NB4 (cell line): ENCODE measurements at regions not wholly inside any gene's neighbourhood (a gene's known extent, or its start where the extent isn't known, plus 50 kb on each side); places are given as distances from the start of the nearest gene placed in this dataset.

Source experiments
- DNase-seq: peaks from one replicate; pipeline ENCODE4 v3.0.0; 2010; ENCODE audit warnings: low read depth
- H3K4me3 ChIP-seq: one replicate; pipeline ENCODE4 v1.5.1; 2011; ENCODE audit warnings: mild to moderate bottlenecking, low read depth, low read length, moderate library complexity
- CTCF ChIP-seq: IDR thresholded peaks from one replicate; pipeline ENCODE4 v1.5.1; 2012; ENCODE audit warnings: low read depth, low read length
- MYC ChIP-seq: IDR thresholded peaks from 2 replicates; pipeline ENCODE4 v1.6.1; 2011; ENCODE audit warnings: low read depth, low read length
- POLR2A ChIP-seq: IDR thresholded peaks from 2 replicates; pipeline ENCODE4 v1.6.1; 2011; ENCODE audit warnings: mild to moderate bottlenecking; ENCODE audit not compliant: insufficient read length; ENCODE audit errors: extremely low read depth
- TF ChIP-seq, protein P1 (sequence below): IDR thresholded peaks from 2 replicates; pipeline ENCODE4 v1.6.1; 2011; ENCODE audit warnings: low read depth, low read length

DNA sequence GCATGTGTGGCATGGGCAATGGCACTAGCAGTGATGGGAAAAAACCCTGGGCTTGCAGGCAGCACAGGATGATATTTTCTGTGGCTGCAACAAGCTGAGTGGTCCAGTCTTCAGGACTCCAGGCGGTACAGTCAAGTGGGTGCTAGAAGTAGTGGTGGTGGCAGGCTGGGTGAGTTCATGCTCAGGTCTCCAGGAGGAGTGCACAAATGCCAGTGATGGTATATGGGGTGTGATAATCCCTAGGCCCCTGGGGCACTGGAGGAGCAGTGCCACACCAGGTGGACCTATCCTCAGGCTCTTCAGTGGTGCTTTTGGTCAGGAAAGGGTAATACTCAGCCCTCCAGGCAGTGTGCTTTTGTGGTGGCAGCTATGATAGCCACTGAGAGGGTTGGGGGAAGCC is 496.4 kb downstream of the PRR16 start:
- no peak for DNase-seq
- H3K4me3 ChIP-seq: no peak overlapping the region
- TF ChIP-seq MYC: no peak

GRCh38 chr5:120967366-120967765 is 503.3 kb downstream of the PRR16 start:
- TF ChIP-seq, protein P1, sequence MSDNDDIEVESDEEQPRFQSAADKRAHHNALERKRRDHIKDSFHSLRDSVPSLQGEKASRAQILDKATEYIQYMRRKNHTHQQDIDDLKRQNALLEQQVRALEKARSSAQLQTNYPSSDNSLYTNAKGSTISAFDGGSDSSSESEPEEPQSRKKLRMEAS: no peak
- TF ChIP-seq CTCF (no peak), MYC (no peak), POLR2A (no peak)
- no peak overlapping the region for H3K4me3 ChIP-seq
- no peak for DNase-seq

- no peak for TF ChIP-seq POLR2A
- no peak for TF ChIP-seq MYC
- TF ChIP-seq, protein P1: no peak
- TF ChIP-seq CTCF: no peak
- no peak for DNase-seq
- H3K4me3 ChIP-seq: no peak overlapping the region
These were observed 510.6 kb downstream of the PRR16 start for GRCh38 chr5:120974690-120975089.

DNA sequence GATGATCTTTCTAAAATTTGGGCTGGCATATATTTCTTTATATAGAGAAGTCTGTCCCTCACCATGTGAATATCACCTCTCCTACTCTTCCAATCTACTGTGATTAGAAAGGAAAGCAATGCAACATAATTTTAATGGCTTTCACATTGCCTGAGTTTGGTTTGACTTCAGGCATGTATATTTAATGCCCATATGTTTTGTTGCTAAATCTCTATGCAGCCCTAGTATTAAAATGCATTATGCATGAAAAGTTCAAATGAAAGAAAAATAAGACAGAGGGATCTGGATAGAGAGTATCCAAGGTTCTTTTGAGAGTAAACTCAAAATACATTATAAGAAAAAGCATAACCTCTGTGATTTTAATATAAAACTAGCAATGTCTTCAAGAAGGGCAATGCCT is 518.3 kb downstream of the PRR16 start:
- TF ChIP-seq CTCF (no peak), POLR2A (no peak)
- TF ChIP-seq, protein P1: no peak
- H3K4me3 ChIP-seq: no peak overlapping the region
- DNase-seq: no peak

GRCh38 chr5:120985526-120985925 is 521.4 kb downstream of the PRR16 start:
- H3K4me3 ChIP-seq: no peak overlapping the region
- no peak for DNase-seq
- TF ChIP-seq CTCF: no peak
- TF ChIP-seq MYC: no peak
- TF ChIP-seq, protein P1: no peak

- DNase-seq: peak; percentile 3
- TF ChIP-seq POLR2A (no peak), CTCF (no peak), MYC (no peak)
- TF ChIP-seq, protein P1: no peak
- H3K4me3 ChIP-seq: no peak overlapping the region
These were observed 524.4 kb downstream of the PRR16 start for GRCh38 chr5:120988491-120988890.

DNA sequence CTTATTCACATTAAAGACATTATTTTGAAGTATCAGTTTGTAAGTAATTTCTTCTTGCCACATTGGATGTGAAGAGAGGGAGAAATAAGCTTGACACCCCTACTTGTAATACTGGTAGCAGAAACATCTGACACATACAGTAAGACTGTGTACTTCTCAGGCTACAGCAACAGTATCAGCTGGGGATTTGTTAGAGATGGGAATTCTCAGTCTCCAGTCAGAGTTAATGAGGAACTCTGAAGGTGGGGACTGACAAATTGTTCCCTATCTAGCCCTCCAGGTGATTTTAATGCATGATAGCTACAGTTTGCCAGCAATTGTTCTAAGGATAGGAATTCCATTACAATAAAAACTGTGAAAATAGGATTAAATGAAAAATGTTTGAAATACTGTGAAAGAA is 524.8 kb downstream of the PRR16 start:
- no peak for DNase-seq
- TF ChIP-seq POLR2A (no peak), MYC (no peak), CTCF (no peak)
- TF ChIP-seq, protein P1: no peak
- H3K4me3 ChIP-seq: no peak overlapping the region
